Endodermal cell (in vitro differentiated cells): ENCODE measurements at regions not wholly inside any gene's neighbourhood (a gene's known extent, or its start where the extent isn't known, plus 50 kb on each side); places are given as distances from the start of the nearest gene placed in this dataset.

Experiments used
- DNase-seq: peaks from one replicate; pipeline ENCODE4 v3.0.0-alpha.2; 2017
- H3K27ac ChIP-seq: 2 replicates; pipeline ENCODE4 v1.5.1; 2013; ENCODE audit warnings: mild to moderate bottlenecking, low read depth, low read length, moderate library complexity
- H3K27me3 ChIP-seq: 2 replicates; pipeline ENCODE4 v1.6.1; 2013; ENCODE audit warnings: mild to moderate bottlenecking, low read length, moderate library complexity; ENCODE audit not compliant: insufficient read depth, control insufficient read depth, poor library complexity, severe bottlenecking
- H3K36me3 ChIP-seq: 2 replicates; pipeline ENCODE4 v1.7.0; 2013; ENCODE audit warnings: mild to moderate bottlenecking, low read length, moderate library complexity; ENCODE audit not compliant: control insufficient read depth, insufficient read depth
- H3K4me1 ChIP-seq: one replicate; pipeline ENCODE4 v1.7.0; 2013; ENCODE audit warnings: low read length; ENCODE audit not compliant: control insufficient read depth, insufficient read depth
- H3K4me3 ChIP-seq: 2 replicates; pipeline ENCODE4 v1.5.1; 2013; ENCODE audit warnings: mild to moderate bottlenecking, low read length, moderate library complexity
- H3K9ac ChIP-seq: 2 replicates; pipeline ENCODE4 v1.6.1; 2013; ENCODE audit warnings: mild to moderate bottlenecking, low read length, moderate library complexity; ENCODE audit not compliant: poor library complexity, severe bottlenecking; ENCODE audit errors: extremely low read depth
- H3K9me3 ChIP-seq: 2 replicates; pipeline ENCODE4 v1.6.1; 2013; ENCODE audit warnings: mild to moderate bottlenecking, low read length, moderate library complexity; ENCODE audit not compliant: control insufficient read depth
- H3K27ac Mint-ChIP-seq: 2 replicates; pipeline ENCODE4 v1.8.0; 2020; ENCODE audit warnings: mixed read lengths
- H3K27me3 Mint-ChIP-seq: 2 replicates; pipeline ENCODE4 v1.8.0; 2021; ENCODE audit warnings: mild to moderate bottlenecking, mixed read lengths; ENCODE audit not compliant: insufficient read depth
- H3K36me3 Mint-ChIP-seq: 2 replicates; pipeline ENCODE4 v1.8.0; 2020; ENCODE audit warnings: low read depth, mixed read lengths
- H3K4me1 Mint-ChIP-seq: 2 replicates; pipeline ENCODE4 v1.8.0; 2020; ENCODE audit warnings: mixed read lengths
- H3K4me3 Mint-ChIP-seq: 2 replicates; pipeline ENCODE4 v1.8.0; 2020; ENCODE audit warnings: mild to moderate bottlenecking, moderate library complexity, mixed read lengths
- H3K9me3 Mint-ChIP-seq: 2 replicates; pipeline ENCODE4 v1.8.0; 2020; ENCODE audit warnings: mild to moderate bottlenecking, mixed read lengths
- WGBS, 2 experiments: methylation state at CpG; one replicate each; pipeline versions ENCODE4 v1.1.5 to v1.1.7; 2013; ENCODE audit warnings: missing lambda C conversion rate in 2 of 2, mixed read lengths in 1 of 2; ENCODE audit not compliant: insufficient coverage in 1 of 2, insufficient read length in 1 of 2; 5-methylcytosine and 5-hydroxymethylcytosine counted together
- TF ChIP-seq, protein P1 (sequence below): fragments of 200-600 bp; sonication (generic); conservative IDR thresholded peaks from 2 replicates; pipeline ENCODE4 v1.5.0; 2021; ENCODE audit warnings: antibody characterized with exemption, mild to moderate bottlenecking

DNA sequence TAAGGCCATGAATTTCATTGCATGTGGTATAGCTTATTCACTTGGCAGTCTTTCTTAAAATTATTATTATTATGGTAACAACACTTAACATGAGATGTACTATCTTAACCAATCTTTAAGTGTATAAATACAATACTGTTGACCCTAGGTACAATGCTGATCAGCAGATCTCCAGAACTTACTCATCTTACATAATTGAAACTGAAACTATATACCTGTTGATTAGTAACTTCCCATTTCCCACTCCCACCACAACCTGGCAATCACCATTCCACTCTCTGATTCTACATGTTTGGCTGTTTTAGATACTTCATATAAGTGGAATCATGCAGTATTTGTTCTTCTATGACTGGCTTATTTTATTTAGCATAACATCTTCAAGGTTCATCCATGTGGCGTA is 150.2 kb upstream of the POU2AF2 start:
- 100% methylated on average over 1 of the region's 1 CpG; no CpG with 5 or more reads in 1 of the 2 experiments for WGBS, 2 experiments
- Mint-ChIP-seq H3K9me3 (no peaks in the 10 kb centered on the region), H3K27ac (no peak overlapping the region), H3K27me3 (no peaks in the 10 kb centered on the region), H3K4me1 (peaks cover 3% of the 10 kb centered on the region), H3K4me3 (no peak overlapping the region), H3K36me3 (no peaks in the 10 kb centered on the region)
- no peak for DNase-seq
- no peaks in the 10 kb centered on the region for H3K36me3 ChIP-seq
- no peaks in the 10 kb centered on the region for H3K4me1 ChIP-seq
- TF ChIP-seq, protein P1, sequence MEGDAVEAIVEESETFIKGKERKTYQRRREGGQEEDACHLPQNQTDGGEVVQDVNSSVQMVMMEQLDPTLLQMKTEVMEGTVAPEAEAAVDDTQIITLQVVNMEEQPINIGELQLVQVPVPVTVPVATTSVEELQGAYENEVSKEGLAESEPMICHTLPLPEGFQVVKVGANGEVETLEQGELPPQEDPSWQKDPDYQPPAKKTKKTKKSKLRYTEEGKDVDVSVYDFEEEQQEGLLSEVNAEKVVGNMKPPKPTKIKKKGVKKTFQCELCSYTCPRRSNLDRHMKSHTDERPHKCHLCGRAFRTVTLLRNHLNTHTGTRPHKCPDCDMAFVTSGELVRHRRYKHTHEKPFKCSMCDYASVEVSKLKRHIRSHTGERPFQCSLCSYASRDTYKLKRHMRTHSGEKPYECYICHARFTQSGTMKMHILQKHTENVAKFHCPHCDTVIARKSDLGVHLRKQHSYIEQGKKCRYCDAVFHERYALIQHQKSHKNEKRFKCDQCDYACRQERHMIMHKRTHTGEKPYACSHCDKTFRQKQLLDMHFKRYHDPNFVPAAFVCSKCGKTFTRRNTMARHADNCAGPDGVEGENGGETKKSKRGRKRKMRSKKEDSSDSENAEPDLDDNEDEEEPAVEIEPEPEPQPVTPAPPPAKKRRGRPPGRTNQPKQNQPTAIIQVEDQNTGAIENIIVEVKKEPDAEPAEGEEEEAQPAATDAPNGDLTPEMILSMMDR, result no peak
- H3K9ac ChIP-seq, result no peak overlapping the region
- H3K27ac ChIP-seq, result no peak overlapping the region
- no peaks in the 10 kb centered on the region for H3K27me3 ChIP-seq
- no peaks in the 10 kb centered on the region for H3K9me3 ChIP-seq
- H3K4me3 ChIP-seq, result no peak overlapping the region

DNA sequence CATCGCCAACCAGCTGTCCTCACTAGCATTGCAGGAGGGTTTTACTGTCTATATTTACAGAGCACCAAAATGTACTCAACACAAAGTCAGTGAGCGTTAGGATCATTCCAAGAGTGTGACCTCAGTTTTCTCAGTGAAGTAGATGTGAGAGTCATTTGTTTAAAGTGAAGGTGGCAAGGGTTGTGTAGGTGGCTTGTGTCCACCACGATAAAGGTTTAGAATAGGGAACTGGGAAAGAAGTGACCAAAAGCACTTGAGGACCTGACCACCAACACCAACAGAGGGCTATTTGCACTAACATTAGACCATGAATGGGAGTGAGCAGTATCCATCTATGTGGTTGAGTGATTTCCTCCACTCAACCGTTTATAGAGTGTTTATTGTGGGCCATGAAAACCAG is 152.5 kb upstream of the POU2AF2 start:
- no peak for DNase-seq
- Mint-ChIP-seq H3K9me3 (no peaks in the 10 kb centered on the region), H3K36me3 (no peaks in the 10 kb centered on the region), H3K4me3 (no peak overlapping the region), H3K27me3 (no peaks in the 10 kb centered on the region), H3K4me1 (peaks cover 10% of the 10 kb centered on the region), H3K27ac (no peak overlapping the region)
- Histone ChIP-seq H3K9ac (no peak overlapping the region), H3K27me3 (no peaks in the 10 kb centered on the region), H3K4me3 (no peak overlapping the region), H3K4me1 (no peaks in the 10 kb centered on the region), H3K36me3 (no peaks in the 10 kb centered on the region), H3K9me3 (no peaks in the 10 kb centered on the region), H3K27ac (no peak overlapping the region)
- 93% methylated on average over 4 of the region's 4 CpGs; no CpG with 5 or more reads in 1 of the 2 experiments for WGBS, 2 experiments
- TF ChIP-seq, protein P1, result no peak

DNA sequence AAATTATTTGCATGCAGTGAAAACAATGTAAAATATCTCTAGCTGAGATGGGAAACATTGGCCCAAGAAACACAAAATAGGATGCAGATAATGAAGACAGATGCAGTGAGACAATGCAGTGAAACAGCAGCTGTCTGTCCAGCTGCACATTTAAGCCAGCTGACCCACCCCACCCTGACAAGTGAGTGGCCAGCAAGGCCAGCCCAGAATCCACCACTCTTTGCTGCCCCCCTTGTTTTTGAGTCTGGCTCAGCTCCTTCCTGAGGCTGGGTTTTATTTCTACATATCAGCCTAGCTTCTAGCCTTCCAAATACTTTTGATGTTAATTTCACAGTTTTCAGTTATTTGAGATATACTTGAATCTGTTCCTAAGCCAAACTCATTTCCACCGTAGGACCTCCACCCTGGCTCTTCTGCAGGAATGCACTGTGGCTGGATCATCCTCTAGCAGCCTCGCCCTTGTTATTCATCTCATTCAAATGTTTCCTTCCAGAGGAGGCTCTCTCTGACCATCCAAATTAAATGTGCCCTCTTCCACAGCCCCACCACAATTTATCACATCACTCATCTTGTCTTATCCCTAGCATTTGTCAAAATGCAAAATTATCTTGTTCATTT is 154.1 kb upstream of the POU2AF2 start:
- no peak overlapping the region for H3K27ac Mint-ChIP-seq
- Histone ChIP-seq H3K9me3 (no peaks in the 10 kb centered on the region), H3K27me3 (no peaks in the 10 kb centered on the region), H3K9ac (no peak overlapping the region), H3K36me3 (no peaks in the 10 kb centered on the region), H3K4me3 (no peak overlapping the region), H3K27ac (no peak overlapping the region), H3K4me1 (peaks cover 8% of the 10 kb centered on the region)
- DNase-seq, result no peak
- TF ChIP-seq, protein P1, result no peak
- H3K9me3 Mint-ChIP-seq, result no peaks in the 10 kb centered on the region
- no peak overlapping the region for H3K4me3 Mint-ChIP-seq
- H3K4me1 Mint-ChIP-seq, result peaks cover 10% of the 10 kb centered on the region
- 88 to 92% methylated on average over 2 of the region's 2 CpGs for WGBS, 2 experiments
- H3K27me3 Mint-ChIP-seq, result no peaks in the 10 kb centered on the region
- H3K36me3 Mint-ChIP-seq, result no peaks in the 10 kb centered on the region
